NCI-H446 (cell line): ENCODE measurements at regions not wholly inside any gene's neighbourhood (a gene's known extent, or its start where the extent isn't known, plus 50 kb on each side); places are given as distances from the start of the nearest gene placed in this dataset.

Experiments
- DNase-seq, 2 experiments: peaks; one replicate each; lab custom pipeline; 2025; lab: John Stamatoyannopoulos, UW

- DNase-seq: no peak
These were observed 555.1 kb upstream of the FRG1 start for GRCh38 chr4:189385579-189385978.

GRCh38 chr4:189396435-189396834, 544.2 kb upstream of the FRG1 start:
- no peak for DNase-seq

- DNase-seq: no peak
These were observed 536.4 kb upstream of the FRG1 start for GRCh38 chr4:189404271-189404670.

- no peak for DNase-seq
These were observed 531.5 kb upstream of the FRG1 start for GRCh38 chr4:189409158-189409557.

GRCh38 chr4:189414021-189414420, 526.7 kb upstream of the FRG1 start:
- DNase-seq: no peak

- DNase-seq: no peak
These were observed 520.1 kb upstream of the FRG1 start for GRCh38 chr4:189420572-189420971.

GRCh38 chr4:189436207-189436606, 504.5 kb upstream of the FRG1 start:
- no peak for DNase-seq

- no peak for DNase-seq
These were observed 500.0 kb upstream of the FRG1 start for GRCh38 chr4:189440716-189441115.

- no peak for DNase-seq
These were observed 497.3 kb upstream of the FRG1 start for GRCh38 chr4:189443341-189443740.

- no peak for DNase-seq
These were observed 495.1 kb upstream of the FRG1 start for GRCh38 chr4:189445613-189446012.

GRCh38 chr4:189463734-189464133, 476.9 kb upstream of the FRG1 start:
- no peak for DNase-seq

- no peak for DNase-seq
These were observed 446.3 kb upstream of the FRG1 start for GRCh38 chr4:189494407-189494806.

- DNase-seq: no peak
These were observed 443.2 kb upstream of the FRG1 start for GRCh38 chr4:189497516-189497915.

GRCh38 chr4:189497996-189498395, 442.7 kb upstream of the FRG1 start:
- no peak for DNase-seq

GRCh38 chr4:189498457-189498856, 442.2 kb upstream of the FRG1 start:
- no peak for DNase-seq

- DNase-seq: no peak
These were observed 441.0 kb upstream of the FRG1 start for GRCh38 chr4:189499696-189500095.

GRCh38 chr4:189500970-189501369, 439.7 kb upstream of the FRG1 start:
- no peak for DNase-seq

- DNase-seq: no peak
These were observed 437.7 kb upstream of the FRG1 start for GRCh38 chr4:189502841-189503435.

GRCh38 chr4:189504220-189504619, 436.5 kb upstream of the FRG1 start:
- no peak for DNase-seq

- DNase-seq: no peak
These were observed 435.3 kb upstream of the FRG1 start for GRCh38 chr4:189505380-189505779.

- no peak for DNase-seq
These were observed 434.6 kb upstream of the FRG1 start for GRCh38 chr4:189506080-189506479.

GRCh38 chr4:189507060-189507459, 433.6 kb upstream of the FRG1 start:
- DNase-seq: no peak

GRCh38 chr4:189510601-189511000, 430.1 kb upstream of the FRG1 start:
- no peak for DNase-seq

- DNase-seq: no peak
These were observed 429.1 kb upstream of the FRG1 start for GRCh38 chr4:189511581-189511980.

- DNase-seq: no peak
These were observed 427.3 kb upstream of the FRG1 start for GRCh38 chr4:189513421-189513820.
